GOT3 (cell line): ENCODE measurements at regions not wholly inside any gene's neighbourhood (a gene's known extent, or its start where the extent isn't known, plus 50 kb on each side); places are given as distances from the start of the nearest gene placed in this dataset.
A peak's percentile ranks its signal among the peaks of the same experiment; 100 is the strongest.
"Not testable (repeated sequence)": the region's sequence is repeated elsewhere in the genome, so short reads cannot be mapped to it uniquely, and the experiment has no call there.

ENCODE experiments used
- DNase-seq: peaks from one replicate; lab custom pipeline; 2025; ENCODE audit warnings: mixed read lengths; lab: John Stamatoyannopoulos, UW

DNA sequence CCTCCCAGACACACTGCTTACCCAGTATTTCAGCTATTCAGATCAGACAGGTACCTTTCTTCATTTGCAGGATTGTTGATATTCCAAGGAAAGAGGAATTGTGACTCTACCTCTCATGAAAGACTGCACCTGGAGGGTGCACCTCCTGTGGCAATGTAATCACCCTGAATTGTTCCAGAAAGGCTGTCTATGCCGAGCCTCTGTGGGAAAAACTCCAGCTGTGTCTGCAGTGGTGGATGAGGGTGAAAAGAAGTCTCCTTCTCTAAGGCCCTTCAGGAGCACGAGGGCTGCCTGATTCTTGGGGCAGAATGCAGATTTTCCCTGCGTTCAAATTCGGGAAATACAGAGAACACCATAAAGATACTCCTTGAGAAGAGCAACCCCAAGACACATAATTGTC, 108.2 kb upstream of the ADAMTS3 start:
- DNase-seq = no peak

DNA sequence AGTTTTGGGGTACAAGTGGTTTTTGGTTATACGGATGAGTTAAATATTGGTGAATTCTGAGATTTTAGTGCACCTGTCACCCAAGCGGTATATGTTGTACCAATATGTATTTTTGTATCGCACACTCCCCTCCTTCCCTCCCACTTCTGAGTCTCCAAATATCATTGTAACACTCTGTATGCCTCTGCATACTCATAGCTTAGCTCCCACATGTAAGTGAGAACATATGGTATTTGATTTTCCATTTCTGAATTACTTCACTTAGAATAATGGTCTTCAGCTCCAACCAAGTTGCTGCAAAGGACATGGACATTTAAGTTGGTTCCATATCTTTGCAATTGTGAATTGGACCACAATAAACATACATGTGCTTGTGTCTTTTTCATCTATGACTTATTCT, 103.0 kb upstream of the ADAMTS3 start:
- DNase-seq = no peak

DNA sequence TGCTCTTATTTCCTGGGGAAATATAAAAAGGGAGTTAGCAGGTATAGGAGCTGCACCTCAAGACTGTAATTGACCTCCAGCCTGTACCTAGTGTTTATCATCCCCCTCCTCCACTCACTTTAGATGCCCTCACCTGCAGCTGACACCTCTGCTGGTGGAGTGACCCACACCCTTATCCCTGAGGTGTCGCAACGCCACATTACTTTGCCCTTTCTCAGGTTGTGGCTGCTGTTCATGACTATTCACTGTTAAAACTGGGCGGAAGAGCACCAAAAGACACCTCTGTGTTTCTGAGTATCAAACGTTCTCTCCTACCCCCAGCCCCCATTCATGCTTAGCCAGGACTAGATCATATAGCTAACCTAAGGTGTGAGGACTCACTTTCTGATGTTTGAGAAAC, 101.5 kb upstream of the ADAMTS3 start:
- no peak for DNase-seq

DNA sequence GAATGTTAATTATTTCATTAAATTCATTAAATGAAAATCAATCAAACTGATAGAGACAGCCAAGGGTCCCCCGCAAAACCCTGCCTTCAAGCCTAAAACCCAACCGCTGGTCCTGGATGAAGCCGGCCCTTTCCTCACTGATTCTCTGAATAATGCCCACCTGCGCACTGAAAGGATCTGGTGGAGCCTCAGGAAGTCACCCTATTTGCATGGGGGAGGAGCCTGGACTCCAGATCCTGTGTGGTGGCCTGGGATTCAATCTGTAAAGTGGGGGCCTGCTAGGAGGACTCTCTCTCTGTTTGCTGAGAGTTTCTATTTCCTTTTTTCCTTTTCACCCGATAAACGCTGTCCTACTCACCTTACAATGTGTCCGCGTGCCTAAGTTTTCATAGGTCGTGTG, 97.9 kb upstream of the ADAMTS3 start:
- DNase-seq = no peak

DNA sequence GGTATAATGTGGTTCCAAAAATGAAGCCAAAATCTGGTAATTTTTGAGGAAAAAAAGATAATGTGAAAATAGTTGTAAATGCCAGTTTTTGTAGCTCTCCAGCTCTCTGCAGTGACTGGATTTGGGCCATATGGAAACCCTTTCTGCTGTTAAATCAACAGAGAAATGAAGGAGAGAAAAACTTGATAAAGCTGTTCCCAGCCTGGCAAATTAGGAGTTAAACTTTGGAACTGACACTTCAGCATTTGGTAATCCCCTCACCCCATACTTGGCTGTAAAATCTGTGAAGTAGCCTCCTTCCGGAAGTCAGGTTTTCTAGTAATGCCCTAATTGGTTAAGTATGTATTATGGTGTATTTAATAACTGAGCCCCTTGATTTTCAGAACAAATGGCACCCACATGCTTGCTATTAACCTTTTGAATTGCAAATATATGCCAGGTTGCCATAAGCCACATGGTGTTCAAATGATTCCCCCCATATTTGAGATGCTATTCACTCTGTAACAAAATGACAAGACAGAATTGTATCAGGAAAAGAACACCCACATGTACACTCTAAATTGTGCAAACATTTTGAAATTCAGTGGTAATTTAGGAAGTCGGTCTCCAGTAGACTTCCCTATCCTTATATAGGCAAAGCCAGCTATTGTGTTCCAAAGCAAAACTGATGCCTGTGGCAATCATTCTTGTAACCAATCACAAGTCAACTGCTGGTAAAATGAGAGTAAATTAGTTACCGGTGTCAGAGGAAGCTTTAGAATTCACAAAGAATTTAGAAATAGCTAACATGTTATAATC, 96.3 kb upstream of the ADAMTS3 start:
- no peak for DNase-seq

DNA sequence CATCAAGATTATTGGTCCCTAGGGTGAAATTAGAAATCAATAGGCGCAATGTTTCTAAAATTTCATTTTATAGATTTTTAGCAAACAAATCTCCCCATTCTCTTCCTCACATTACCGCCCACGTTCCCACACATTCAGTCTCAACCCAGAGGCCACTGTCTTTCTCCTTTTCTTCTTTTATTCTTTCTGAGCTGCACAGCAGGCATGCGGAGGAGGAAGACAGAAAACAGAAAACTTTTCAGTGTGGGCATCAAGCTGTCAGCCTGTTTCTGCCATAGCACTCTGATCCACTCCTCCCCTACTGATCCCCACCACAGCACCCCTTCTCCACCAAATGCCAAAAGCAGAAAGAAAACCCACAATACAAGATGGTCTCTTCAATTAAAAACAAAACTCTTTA, 94.8 kb upstream of the ADAMTS3 start:
- no peak for DNase-seq

DNA sequence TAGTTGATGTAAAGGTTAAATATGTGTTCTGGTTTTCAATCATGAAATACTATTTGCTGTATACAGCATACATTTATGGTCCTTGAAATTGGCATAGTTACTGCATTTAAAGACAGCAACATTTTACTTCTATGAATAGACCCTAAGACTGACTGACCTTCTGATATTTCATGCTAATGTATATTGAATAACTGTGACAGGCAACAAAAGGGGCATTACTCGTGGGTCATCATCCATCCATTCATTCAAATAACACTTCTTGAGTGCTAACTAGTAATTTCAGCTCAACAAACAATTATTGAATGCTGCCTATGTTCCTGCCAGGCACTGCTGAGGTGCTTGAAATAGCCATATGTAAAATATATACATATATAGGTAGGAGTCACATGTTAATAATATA, 92.8 kb upstream of the ADAMTS3 start:
- DNase-seq = no peak

DNA sequence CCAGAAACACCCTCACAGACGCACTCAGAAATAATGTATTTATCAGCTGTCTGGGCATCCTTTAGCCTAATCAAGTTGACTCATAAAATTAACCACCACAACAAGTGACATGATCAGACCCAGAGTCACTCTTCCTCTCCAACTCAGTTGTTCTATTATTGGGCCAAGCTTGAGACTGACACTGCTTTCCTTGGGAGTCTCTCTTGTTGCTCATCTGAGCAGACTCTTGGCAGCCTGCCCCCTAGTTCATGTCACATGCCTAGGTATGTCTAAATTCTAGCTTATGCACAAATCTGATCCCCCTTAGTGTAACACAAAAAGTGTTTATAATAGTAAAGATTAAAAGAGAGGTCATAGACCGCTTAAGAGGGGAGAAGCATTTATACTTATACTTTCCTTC, 72.6 kb upstream of the ADAMTS3 start:
- DNase-seq = no peak

DNA sequence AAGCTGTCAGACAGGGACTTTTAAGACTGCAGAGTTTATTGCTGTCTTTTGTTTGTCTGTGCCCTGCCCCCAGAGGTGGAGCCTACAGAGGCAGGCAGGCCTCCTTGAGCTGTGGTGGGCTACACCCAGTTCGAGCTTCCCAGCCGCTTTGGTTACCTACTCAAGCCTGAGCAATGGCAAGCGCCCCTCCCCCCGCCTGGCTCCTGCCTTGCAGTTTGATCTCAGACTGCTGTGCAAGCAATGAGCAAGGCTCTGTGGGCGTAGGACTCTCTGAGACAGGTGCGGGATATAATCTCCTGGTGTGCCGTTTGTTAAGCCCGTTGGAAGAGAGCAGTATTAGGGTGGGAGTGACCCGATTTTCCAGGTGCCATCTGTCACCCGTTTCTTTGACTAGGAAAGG, 67.8 kb upstream of the ADAMTS3 start:
- not testable (repeated sequence) for DNase-seq

DNA sequence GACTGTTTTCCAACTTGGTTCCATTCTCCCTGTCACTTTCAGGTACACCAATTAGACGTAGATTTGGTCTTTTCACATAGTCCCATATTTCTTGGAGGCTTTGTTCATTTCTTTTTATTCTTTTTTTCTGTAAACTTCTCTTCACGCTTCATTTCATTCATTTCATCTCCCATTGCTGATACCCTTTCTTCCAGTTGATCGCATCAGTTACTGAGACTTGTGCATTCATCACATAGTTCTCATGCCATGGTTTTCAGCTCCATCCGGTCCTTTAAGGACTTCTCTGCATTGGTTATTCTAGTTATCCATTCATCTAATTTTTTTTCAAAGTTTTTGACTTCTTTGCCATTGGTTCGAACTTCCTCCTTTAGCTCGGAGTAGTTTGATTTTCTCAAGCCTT, 66.9 kb upstream of the ADAMTS3 start:
- not testable (repeated sequence) for DNase-seq

DNA sequence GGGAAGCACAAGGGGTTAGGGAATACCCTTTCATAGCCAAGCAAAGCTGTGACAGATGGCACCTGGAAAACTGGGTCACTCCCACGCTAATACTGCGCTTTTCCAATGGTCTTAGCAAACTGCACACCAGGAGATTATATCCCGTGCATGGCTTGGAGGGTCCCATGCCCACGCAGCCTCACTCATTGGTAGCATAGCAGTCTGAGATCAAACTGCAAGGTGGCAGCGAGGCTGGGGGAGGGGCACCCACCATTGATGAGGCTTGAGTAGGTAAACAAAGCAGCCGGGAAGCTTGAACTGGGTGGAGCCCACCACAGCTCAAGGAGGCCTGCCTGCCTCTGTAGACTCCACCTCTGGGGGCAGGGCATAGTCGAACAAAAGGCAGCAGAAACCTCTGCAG, 63.2 kb upstream of the ADAMTS3 start:
- DNase-seq = not testable (repeated sequence)

DNA sequence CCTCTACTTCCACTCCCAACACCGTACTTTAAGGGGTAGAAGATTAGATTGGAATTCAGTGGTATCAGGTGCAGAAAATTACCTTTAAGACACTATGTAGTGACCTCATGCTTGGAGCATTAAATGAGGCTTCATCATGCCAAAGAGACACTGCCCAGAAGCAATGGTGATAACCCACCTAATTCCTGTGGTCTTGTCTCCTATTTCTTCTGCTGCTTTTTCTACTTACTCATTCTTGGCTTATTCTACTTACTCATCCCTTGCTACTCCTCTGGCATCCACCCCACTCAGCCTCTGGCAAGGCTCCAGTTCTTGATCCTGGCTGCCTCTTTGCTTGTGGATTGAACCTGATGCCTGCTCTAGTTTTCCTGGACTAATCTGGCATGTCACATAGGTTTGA, 62.3 kb upstream of the ADAMTS3 start:
- peak; percentile 34 for DNase-seq

DNA sequence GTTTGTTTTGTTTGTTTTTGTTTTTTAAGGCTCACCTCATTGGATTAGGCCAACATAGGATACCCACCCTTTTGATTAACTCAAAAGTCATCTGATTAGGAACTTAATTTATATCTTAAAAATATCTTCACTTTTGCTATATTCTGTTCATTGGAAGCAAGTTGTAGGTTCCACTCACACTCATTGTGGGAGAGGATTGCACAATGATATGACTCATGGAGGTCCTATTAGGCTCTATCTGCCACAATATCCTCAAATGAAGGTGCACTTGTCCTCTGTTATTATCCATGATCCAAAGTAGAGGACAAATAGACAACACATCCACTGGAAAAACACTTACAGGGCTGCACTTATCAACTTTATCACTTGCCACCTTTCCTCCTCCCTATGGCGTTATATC, 60.5 kb upstream of the ADAMTS3 start:
- DNase-seq = no peak

DNA sequence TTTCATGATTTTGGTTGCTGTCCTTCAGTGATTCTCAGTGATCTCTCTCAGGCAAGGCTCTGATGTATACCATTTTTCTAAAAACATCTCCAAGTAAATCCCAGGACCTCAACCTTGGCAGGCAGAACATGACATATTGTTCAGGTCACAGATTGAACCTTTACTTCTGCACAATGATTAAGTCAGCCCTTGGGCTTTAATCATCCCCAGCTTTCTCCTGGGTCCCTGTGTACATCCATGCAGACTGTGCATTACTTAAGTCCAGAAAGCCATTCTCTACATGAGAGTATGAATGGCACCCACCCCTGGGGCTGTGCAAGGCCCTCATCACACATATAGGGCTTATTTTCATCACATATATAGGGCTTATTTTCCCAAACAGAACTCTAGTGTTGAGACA, 58.7 kb upstream of the ADAMTS3 start:
- no peak for DNase-seq
